Stimulated activated CD4-positive, alpha-beta T cell treated with anti-CD3 and anti-CD28 coated beads, Interleukin-1b, Interleukin-23, amount 100 ng/mL, for 48 hours (primary cell): ENCODE measurements at regions not wholly inside any gene's neighbourhood (a gene's known extent, or its start where the extent isn't known, plus 50 kb on each side); places are given as distances from the start of the nearest gene placed in this dataset.

ENCODE experiments used
- DNase-seq: peaks from one replicate; pipeline ENCODE4 v3.0.0-alpha.2; 2020

- DNase-seq, result no peak
These were observed 1126.9 kb downstream of the BRD1 start for GRCh38 chr22:48700566-48701295.

GRCh38 chr22:48700180-48700565 lies 1127.5 kb downstream of the BRD1 start:
- DNase-seq, result no peak

GRCh38 chr22:48699511-48699910 lies 1128.2 kb downstream of the BRD1 start:
- no peak for DNase-seq

GRCh38 chr22:48698618-48699017 lies 1129.1 kb downstream of the BRD1 start:
- DNase-seq, result no peak

GRCh38 chr22:48697694-48698276 lies 1129.9 kb downstream of the BRD1 start:
- no peak for DNase-seq

- no peak for DNase-seq
These were observed 1130.5 kb downstream of the BRD1 start for GRCh38 chr22:48697223-48697622.

GRCh38 chr22:48696371-48696770 lies 1131.3 kb downstream of the BRD1 start:
- DNase-seq, result no peak

GRCh38 chr22:48695731-48696305 lies 1131.9 kb downstream of the BRD1 start:
- DNase-seq, result no peak

- DNase-seq, result no peak
These were observed 1132.4 kb downstream of the BRD1 start for GRCh38 chr22:48695251-48695650.

- DNase-seq, result no peak
These were observed 1133.3 kb downstream of the BRD1 start for GRCh38 chr22:48694296-48694883.

- DNase-seq, result no peak
These were observed 1134.1 kb downstream of the BRD1 start for GRCh38 chr22:48693377-48694135.

GRCh38 chr22:48692734-48693376 lies 1134.8 kb downstream of the BRD1 start:
- DNase-seq, result no peak

GRCh38 chr22:48691431-48691851 lies 1136.2 kb downstream of the BRD1 start:
- DNase-seq, result no peak

- DNase-seq, result no peak
These were observed 1136.9 kb downstream of the BRD1 start for GRCh38 chr22:48690583-48691317.

GRCh38 chr22:48689206-48689605 lies 1138.5 kb downstream of the BRD1 start:
- DNase-seq, result no peak

GRCh38 chr22:48688366-48688765 lies 1139.3 kb downstream of the BRD1 start:
- DNase-seq, result no peak

- DNase-seq, result no peak
These were observed 1140.1 kb downstream of the BRD1 start for GRCh38 chr22:48687606-48688005.

GRCh38 chr22:48686694-48687302 lies 1140.9 kb downstream of the BRD1 start:
- DNase-seq, result no peak

- no peak for DNase-seq
These were observed 1141.9 kb downstream of the BRD1 start for GRCh38 chr22:48685767-48686166.

GRCh38 chr22:48683640-48684039 lies 1144.0 kb downstream of the BRD1 start:
- DNase-seq, result no peak

GRCh38 chr22:48682504-48682903 lies 1145.2 kb downstream of the BRD1 start:
- DNase-seq, result no peak

GRCh38 chr22:48680601-48681000 lies 1147.1 kb downstream of the BRD1 start:
- DNase-seq, result no peak
